AG10803 (cell line): ENCODE measurements at regions not wholly inside any gene's neighbourhood (a gene's known extent, or its start where the extent isn't known, plus 50 kb on each side); places are given as distances from the start of the nearest gene placed in this dataset.

Source experiments
- DNase-seq: peaks from one replicate; pipeline ENCODE4 v3.0.0; 2010; ENCODE audit warnings: low read depth
- H3K4me3 ChIP-seq: 2 replicates; pipeline ENCODE4 v1.5.1; 2011; ENCODE audit warnings: mild to moderate bottlenecking, low read length, control low read depth
- CTCF ChIP-seq: conservative IDR thresholded peaks from 2 replicates; pipeline ENCODE4 v1.5.1; 2011; ENCODE audit warnings: mild to moderate bottlenecking, low read length, control low read depth, inconsistent platforms

- no peak for TF ChIP-seq CTCF
- DNase-seq, result no peak
- H3K4me3 ChIP-seq, result no peak overlapping the region
Observed at GRCh38 chr22:49042066-49042465, 785.6 kb downstream of the BRD1 start.

DNA sequence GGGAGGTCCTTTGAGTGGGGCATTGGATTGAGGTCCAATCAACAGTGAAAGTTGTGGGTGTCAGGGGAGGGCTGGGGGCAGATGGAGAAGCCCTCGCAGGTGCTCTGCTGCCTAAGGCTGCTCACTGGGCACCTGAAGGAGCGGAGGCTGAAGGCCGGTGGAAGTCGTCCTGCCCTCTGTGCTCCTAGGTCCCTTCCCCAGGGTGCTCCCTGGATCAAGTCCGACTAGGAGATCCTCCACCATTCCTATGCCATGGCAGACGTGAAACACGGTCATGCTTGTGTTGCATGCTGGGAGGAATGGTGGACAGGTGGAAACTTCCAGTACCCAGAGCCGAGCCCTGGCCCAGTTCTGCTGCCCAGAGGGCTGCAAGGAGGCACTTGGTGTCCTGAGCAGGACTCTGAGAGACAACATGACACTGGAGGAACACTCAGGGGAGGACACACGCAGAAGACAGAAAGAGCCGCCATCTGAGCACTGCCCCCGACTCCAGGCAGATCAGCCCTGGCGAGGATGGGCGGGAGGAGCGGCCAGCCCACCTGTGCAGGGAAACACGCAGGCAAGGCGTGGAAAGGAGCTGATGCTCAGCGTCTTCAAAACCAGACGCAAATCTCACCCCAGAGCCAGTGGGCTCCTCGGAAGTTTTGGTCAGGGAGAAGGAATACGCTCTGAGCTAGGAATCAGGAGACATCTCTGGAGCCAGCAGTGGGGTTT is 786.8 kb downstream of the BRD1 start:
- H3K4me3 ChIP-seq, result no peak overlapping the region
- DNase-seq, result no peak
- no peak for TF ChIP-seq CTCF

- no peak for DNase-seq
- H3K4me3 ChIP-seq, result no peak overlapping the region
- TF ChIP-seq CTCF, result no peak
Observed at GRCh38 chr22:49040111-49040510, 787.6 kb downstream of the BRD1 start.

GRCh38 chr22:49039625-49040024 is 788.0 kb downstream of the BRD1 start:
- no peak for DNase-seq
- H3K4me3 ChIP-seq, result no peak overlapping the region
- no peak for TF ChIP-seq CTCF

DNA sequence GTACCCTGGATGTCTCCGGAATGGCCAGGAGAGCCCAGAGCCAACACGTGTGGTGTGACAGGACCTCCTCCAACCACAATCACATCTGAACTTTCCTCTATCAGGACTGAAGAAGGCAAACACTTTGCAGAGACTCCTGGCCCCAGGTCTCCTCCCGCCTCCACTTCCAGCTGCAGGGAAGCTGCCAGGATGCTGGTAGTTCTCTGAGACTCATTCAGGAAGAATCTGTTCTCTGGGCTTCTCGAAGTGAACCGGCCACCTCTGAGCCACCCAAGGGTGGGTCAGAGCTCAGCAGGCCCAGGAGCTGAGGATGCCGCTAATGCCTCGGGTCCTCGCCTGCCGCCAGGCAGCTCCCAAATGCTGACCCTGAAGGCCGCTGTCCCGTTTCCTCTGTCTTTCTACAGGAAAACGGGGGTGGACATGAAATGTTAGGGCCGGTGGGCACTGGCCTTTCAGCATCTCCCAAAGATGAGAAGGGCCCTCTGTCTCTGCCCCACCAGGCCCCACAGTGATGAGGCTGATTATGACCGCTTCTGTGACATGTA is 789.9 kb downstream of the BRD1 start:
- no peak for TF ChIP-seq CTCF
- no peak overlapping the region for H3K4me3 ChIP-seq
- DNase-seq, result no peak

DNA sequence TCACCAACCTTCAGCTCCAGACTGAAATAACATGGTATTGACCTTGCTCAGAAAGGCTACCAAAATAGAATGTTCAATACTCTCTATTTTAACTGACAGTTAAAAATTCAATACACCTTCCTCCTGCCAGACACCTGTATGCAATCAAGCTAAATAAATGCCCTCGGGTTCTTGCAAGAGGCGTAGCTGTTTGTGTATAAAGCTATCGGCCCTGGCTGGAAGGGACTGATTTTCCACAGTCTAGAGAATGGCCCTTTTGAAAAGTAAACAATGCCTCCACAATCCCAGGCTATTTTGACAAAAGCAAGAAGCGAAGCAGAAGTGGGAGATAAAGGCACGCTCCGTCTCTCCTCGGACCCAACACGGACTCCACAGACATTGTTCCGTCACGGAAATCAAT is 791.2 kb downstream of the BRD1 start:
- TF ChIP-seq CTCF, result no peak
- no peak overlapping the region for H3K4me3 ChIP-seq
- DNase-seq, result no peak

GRCh38 chr22:49035818-49036457 is 791.7 kb downstream of the BRD1 start:
- no peak for DNase-seq
- TF ChIP-seq CTCF, result no peak

More at GRCh38 chr22:49035818-49036457, 791.7 kb downstream of the BRD1 start:
- no peak overlapping the region for H3K4me3 ChIP-seq
